H9 (cell line): ENCODE measurements at regions not wholly inside any gene's neighbourhood (a gene's known extent, or its start where the extent isn't known, plus 50 kb on each side); places are given as distances from the start of the nearest gene placed in this dataset.
A peak's percentile ranks its signal among the peaks of the same experiment; 100 is the strongest.

ENCODE experiments used
- DNase-seq: peaks from one replicate; pipeline ENCODE4 v3.0.0-alpha.2; 2017
- H2AFZ ChIP-seq: one replicate; pipeline ENCODE4 v1.6.1; 2013; ENCODE audit warnings: mild to moderate bottlenecking, low read length, control low read depth, moderate library complexity
- H2AK5ac ChIP-seq: 2 replicates; pipeline ENCODE4 v1.6.1; 2013; ENCODE audit warnings: low read length, control low read depth, mixed read lengths; ENCODE audit not compliant: insufficient read length
- H2BK120ac ChIP-seq: one replicate; pipeline ENCODE4 v1.6.1; 2013; ENCODE audit warnings: low read depth, mild to moderate bottlenecking, low read length, control low read depth, inconsistent platforms; ENCODE audit not compliant: poor library complexity, severe bottlenecking
- H2BK12ac ChIP-seq: 2 replicates; pipeline ENCODE4 v1.6.1; 2013; ENCODE audit warnings: low read length, control low read depth, mixed read lengths, low read depth; ENCODE audit not compliant: insufficient read length
- H2BK15ac ChIP-seq: 2 replicates; pipeline ENCODE4 v1.6.1; 2013; ENCODE audit warnings: low read depth, low read length, control low read depth
- H2BK20ac ChIP-seq: one replicate; pipeline ENCODE4 v1.6.1; 2013; ENCODE audit warnings: low read depth, mild to moderate bottlenecking, low read length, control low read depth, inconsistent platforms; ENCODE audit not compliant: poor library complexity, severe bottlenecking
- H2BK5ac ChIP-seq: 2 replicates; pipeline ENCODE4 v1.6.1; 2013; ENCODE audit warnings: low read length, control low read depth, mixed read lengths; ENCODE audit not compliant: insufficient read length
- H3K14ac ChIP-seq: 2 replicates; pipeline ENCODE4 v1.6.1; 2013; ENCODE audit warnings: low read length, control low read depth; ENCODE audit not compliant: insufficient read depth
- H3K18ac ChIP-seq: 2 replicates; pipeline ENCODE4 v1.6.1; 2013; ENCODE audit warnings: low read depth, mild to moderate bottlenecking, mixed read lengths, low read length, control low read depth; ENCODE audit not compliant: insufficient read length
- H3K23ac ChIP-seq: 2 replicates; pipeline ENCODE4 v1.6.1; 2013; ENCODE audit warnings: low read length, control low read depth, mixed read lengths, low read depth; ENCODE audit not compliant: insufficient read length
- H3K23me2 ChIP-seq: 2 replicates; pipeline ENCODE4 v1.6.1; 2013; ENCODE audit warnings: low read depth, mild to moderate bottlenecking, mixed read lengths, low read length, control low read depth; ENCODE audit not compliant: insufficient read length, poor library complexity, severe bottlenecking
- H3K27ac ChIP-seq: 2 replicates; pipeline ENCODE4 v1.5.1; 2013; ENCODE audit warnings: low read length, control low read depth, mixed read lengths, low read depth; ENCODE audit not compliant: insufficient read length
- H3K27me3 ChIP-seq: 2 replicates; pipeline ENCODE4 v1.6.1; 2013; ENCODE audit warnings: low read length, control low read depth, inconsistent platforms; ENCODE audit not compliant: insufficient read depth
- H3K4ac ChIP-seq: 2 replicates; pipeline ENCODE4 v1.6.1; 2013; ENCODE audit warnings: low read depth, mild to moderate bottlenecking, control low read depth, inconsistent platforms, low read length, moderate library complexity
- H3K4me1 ChIP-seq: 2 replicates; pipeline ENCODE4 v1.6.1; 2013; ENCODE audit warnings: low read length, control low read depth, inconsistent platforms; ENCODE audit not compliant: insufficient read depth
- H3K4me2 ChIP-seq: 2 replicates; pipeline ENCODE4 v1.6.1; 2013; ENCODE audit warnings: low read length, control low read depth, mixed read lengths; ENCODE audit not compliant: insufficient read length, insufficient read depth
- H3K56ac ChIP-seq: 2 replicates; pipeline ENCODE4 v1.6.1; 2013; ENCODE audit warnings: low read depth, mild to moderate bottlenecking, mixed read lengths, low read length, control low read depth; ENCODE audit not compliant: insufficient read length
- H3K79me1 ChIP-seq: 2 replicates; pipeline ENCODE4 v1.6.1; 2013; ENCODE audit warnings: low read depth, mild to moderate bottlenecking, moderate library complexity, low read length, control low read depth, inconsistent platforms; ENCODE audit not compliant: insufficient read depth, poor library complexity, severe bottlenecking
- H3K79me2 ChIP-seq: 2 replicates; pipeline ENCODE4 v1.6.1; 2013; ENCODE audit warnings: low read length, control low read depth, inconsistent platforms; ENCODE audit not compliant: insufficient read depth
- H3K9ac ChIP-seq: 2 replicates; pipeline ENCODE4 v1.6.1; 2013; ENCODE audit warnings: low read length, control low read depth, mixed read lengths; ENCODE audit not compliant: insufficient read length; ENCODE audit errors: extremely low read depth
- H3K9me3 ChIP-seq: one replicate; pipeline ENCODE4 v1.6.1; 2013; ENCODE audit warnings: low read depth, low read length, inconsistent platforms; ENCODE audit not compliant: control insufficient read depth
- H3T11ph ChIP-seq: one replicate; pipeline ENCODE4 v1.6.1; 2013; ENCODE audit warnings: mild to moderate bottlenecking, low read length, control low read depth, inconsistent platforms
- H4K20me1 ChIP-seq: one replicate; pipeline ENCODE4 v1.6.1; 2013; ENCODE audit not compliant: control insufficient read depth, insufficient read length, insufficient read depth
- H4K5ac ChIP-seq: 2 replicates; pipeline ENCODE4 v1.6.1; 2013; ENCODE audit warnings: low read depth, mild to moderate bottlenecking, mixed read lengths, low read length, control low read depth; ENCODE audit not compliant: insufficient read length
- H4K8ac ChIP-seq: replicated peaks from 2 replicates; pipeline ENCODE4 v1.6.1; 2013; ENCODE audit warnings: low read length, control low read depth, mixed read lengths, low read depth; ENCODE audit not compliant: insufficient read length
- H4K91ac ChIP-seq: 2 replicates; pipeline ENCODE4 v1.6.1; 2013; ENCODE audit warnings: low read depth, mild to moderate bottlenecking, moderate library complexity, mixed read lengths, low read length, control low read depth; ENCODE audit not compliant: insufficient read length
- H3K27ac Mint-ChIP-seq, 3 experiments: 2 replicates in 2 of 3; 3 replicates in 1 of 3; pipeline ENCODE4 v1.8.0; 2020 to 2021; ENCODE audit warnings: mixed read lengths in 3 of 3, mild to moderate bottlenecking in 1 of 3, moderate library complexity in 1 of 3
- H3K27me3 Mint-ChIP-seq: 2 replicates; pipeline ENCODE4 v1.8.0; 2021; ENCODE audit warnings: low read depth, mild to moderate bottlenecking, moderate library complexity, mixed read lengths
- H3K36me3 Mint-ChIP-seq, 3 experiments: 2 replicates in 2 of 3; 3 replicates in 1 of 3; pipeline ENCODE4 v1.8.0; 2020 to 2021; ENCODE audit warnings: low read depth in 3 of 3, mixed read lengths in 3 of 3; ENCODE audit not compliant: insufficient read depth in 1 of 3
- H3K4me1 Mint-ChIP-seq, 2 experiments: 2 replicates each; pipeline ENCODE4 v1.8.0; 2020; ENCODE audit warnings: mixed read lengths in 2 of 2
- H3K4me3 Mint-ChIP-seq, 2 experiments: 2 replicates in 1 of 2; 3 replicates in 1 of 2; pipeline ENCODE4 v1.8.0; 2020 to 2021; ENCODE audit warnings: mild to moderate bottlenecking in 2 of 2, mixed read lengths in 2 of 2, moderate library complexity in 1 of 2
- H3K9me3 Mint-ChIP-seq, 2 experiments: 2 replicates in 1 of 2; 3 replicates in 1 of 2; pipeline ENCODE4 v1.8.0; 2020; ENCODE audit warnings: mild to moderate bottlenecking in 2 of 2, mixed read lengths in 2 of 2, moderate library complexity in 1 of 2
- CTCF ChIP-seq: fragments of 200-600 bp; sonication (generic); conservative IDR thresholded peaks from 3 replicates; pipeline ENCODE4 v1.8.0; 2021; ENCODE audit warnings: antibody characterized with exemption, mild to moderate bottlenecking
- WGBS: extraction: QIAGEN DNeasy Blood & Tissue Kit; methylation state at CpG from one replicate; pipeline ENCODE4 v1.1.7; 2013; ENCODE audit warnings: missing lambda C conversion rate, low lambda C conversion rate, mixed read lengths; ENCODE audit not compliant: insufficient read length; ENCODE audit errors: extremely low coverage; 5-methylcytosine and 5-hydroxymethylcytosine counted together

GRCh38 chr4:4627111-4627510, 85.3 kb upstream of the STX18 start:
- WGBS = no CpG with 5 or more reads among the region's 4 CpGs
- H3K4me2 ChIP-seq = no peak overlapping the region
- Mint-ChIP-seq H3K9me3 (no peaks in the 10 kb centered on the region; a peak in 1 of 5 replicates), H3K4me1 (peaks cover 0 to 4% of the 10 kb centered on the region in 2 experiments; a peak in 1 of 4 replicates), H3K27ac (no peak overlapping the region), H3K36me3 (peaks cover 0 to 2% (median 0%) of the 10 kb centered on the region in 3 experiments; a peak in 1 of 7 replicates), H3K4me3 (no peak overlapping the region), H3K27me3 (peaks cover 4% of the 10 kb centered on the region)
- no peak overlapping the region for H3K9ac ChIP-seq
- no peaks in the 10 kb centered on the region for H3K4me1 ChIP-seq
- no peak overlapping the region for H2BK20ac ChIP-seq
- H3K23me2 ChIP-seq = no peaks in the 10 kb centered on the region
- H2BK12ac ChIP-seq = no peak overlapping the region
- H3K9me3 ChIP-seq = no peaks in the 10 kb centered on the region
- no peak overlapping the region for H3K4ac ChIP-seq
- H2BK5ac ChIP-seq = no peak overlapping the region
- DNase-seq = peak; percentile 47
- no peak overlapping the region for H2BK15ac ChIP-seq
- H3K18ac ChIP-seq = peak overlapping the region; percentile 35
- H2BK120ac ChIP-seq = no peak overlapping the region
- no peak overlapping the region for H3K27ac ChIP-seq
- no peak overlapping the region for H3K56ac ChIP-seq
- H4K8ac ChIP-seq = no peak overlapping the region
- H2AFZ ChIP-seq = no peak overlapping the region
- no peak overlapping the region for H3T11ph ChIP-seq
- H4K5ac ChIP-seq = no peak overlapping the region
- H2AK5ac ChIP-seq = no peak overlapping the region
- H3K27me3 ChIP-seq = no peaks in the 10 kb centered on the region
- no peaks in the 10 kb centered on the region for H4K20me1 ChIP-seq
- TF ChIP-seq CTCF = no peak
- H3K79me2 ChIP-seq = no peaks in the 10 kb centered on the region
- no peak overlapping the region for H3K14ac ChIP-seq
- no peak overlapping the region for H4K91ac ChIP-seq
- no peak overlapping the region for H3K23ac ChIP-seq
- no peaks in the 10 kb centered on the region for H3K79me1 ChIP-seq
